Neural cell (in vitro differentiated cells): ENCODE measurements at regions not wholly inside any gene's neighbourhood (a gene's known extent, or its start where the extent isn't known, plus 50 kb on each side); places are given as distances from the start of the nearest gene placed in this dataset.

Experiments used
- EP300 ChIP-seq: fragments of 450-650 bp; conservative IDR thresholded peaks from 2 replicates; pipeline ENCODE4 v1.6.1; 2014; ENCODE audit warnings: antibody characterized with exemption, mild to moderate bottlenecking, moderate library complexity; ENCODE audit not compliant: poor library complexity, severe bottlenecking
- POLR2AphosphoS5 ChIP-seq: IDR thresholded peaks from 2 replicates; pipeline ENCODE4 v1.6.1; 2012
- TF ChIP-seq, protein P1 (sequence below): fragments of 450-650 bp; IDR thresholded peaks from 2 replicates; pipeline ENCODE4 v1.5.1; 2014; ENCODE audit warnings: antibody characterized with exemption, mild to moderate bottlenecking, moderate library complexity; ENCODE audit not compliant: poor library complexity, severe bottlenecking
- TF ChIP-seq, protein P2 (sequence below): IDR thresholded peaks from 2 replicates; pipeline ENCODE4 v1.6.1; 2012; ENCODE audit warnings: borderline replicate concordance

DNA sequence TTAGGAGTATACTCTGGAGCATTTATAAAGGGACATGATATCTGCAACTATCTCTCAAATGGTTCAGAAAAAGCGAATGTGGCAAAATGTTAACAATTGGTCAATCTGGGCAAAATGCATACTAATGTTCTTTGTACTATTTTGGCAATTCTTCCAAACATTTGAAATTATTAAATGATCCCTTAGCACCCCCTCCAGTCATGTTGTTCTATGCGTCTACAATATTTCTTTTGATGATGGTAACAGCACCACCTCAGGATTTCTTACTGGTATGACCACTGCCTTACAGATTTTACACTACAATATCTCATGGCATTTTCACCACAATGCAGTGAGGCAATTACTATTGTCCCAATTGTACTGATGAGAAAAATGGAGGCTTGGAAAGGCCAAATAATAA, 52.9 kb upstream of the TRIO start:
- TF ChIP-seq, protein P1, sequence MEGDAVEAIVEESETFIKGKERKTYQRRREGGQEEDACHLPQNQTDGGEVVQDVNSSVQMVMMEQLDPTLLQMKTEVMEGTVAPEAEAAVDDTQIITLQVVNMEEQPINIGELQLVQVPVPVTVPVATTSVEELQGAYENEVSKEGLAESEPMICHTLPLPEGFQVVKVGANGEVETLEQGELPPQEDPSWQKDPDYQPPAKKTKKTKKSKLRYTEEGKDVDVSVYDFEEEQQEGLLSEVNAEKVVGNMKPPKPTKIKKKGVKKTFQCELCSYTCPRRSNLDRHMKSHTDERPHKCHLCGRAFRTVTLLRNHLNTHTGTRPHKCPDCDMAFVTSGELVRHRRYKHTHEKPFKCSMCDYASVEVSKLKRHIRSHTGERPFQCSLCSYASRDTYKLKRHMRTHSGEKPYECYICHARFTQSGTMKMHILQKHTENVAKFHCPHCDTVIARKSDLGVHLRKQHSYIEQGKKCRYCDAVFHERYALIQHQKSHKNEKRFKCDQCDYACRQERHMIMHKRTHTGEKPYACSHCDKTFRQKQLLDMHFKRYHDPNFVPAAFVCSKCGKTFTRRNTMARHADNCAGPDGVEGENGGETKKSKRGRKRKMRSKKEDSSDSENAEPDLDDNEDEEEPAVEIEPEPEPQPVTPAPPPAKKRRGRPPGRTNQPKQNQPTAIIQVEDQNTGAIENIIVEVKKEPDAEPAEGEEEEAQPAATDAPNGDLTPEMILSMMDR: no peak
- no peak for TF ChIP-seq POLR2AphosphoS5
- TF ChIP-seq, protein P2, sequence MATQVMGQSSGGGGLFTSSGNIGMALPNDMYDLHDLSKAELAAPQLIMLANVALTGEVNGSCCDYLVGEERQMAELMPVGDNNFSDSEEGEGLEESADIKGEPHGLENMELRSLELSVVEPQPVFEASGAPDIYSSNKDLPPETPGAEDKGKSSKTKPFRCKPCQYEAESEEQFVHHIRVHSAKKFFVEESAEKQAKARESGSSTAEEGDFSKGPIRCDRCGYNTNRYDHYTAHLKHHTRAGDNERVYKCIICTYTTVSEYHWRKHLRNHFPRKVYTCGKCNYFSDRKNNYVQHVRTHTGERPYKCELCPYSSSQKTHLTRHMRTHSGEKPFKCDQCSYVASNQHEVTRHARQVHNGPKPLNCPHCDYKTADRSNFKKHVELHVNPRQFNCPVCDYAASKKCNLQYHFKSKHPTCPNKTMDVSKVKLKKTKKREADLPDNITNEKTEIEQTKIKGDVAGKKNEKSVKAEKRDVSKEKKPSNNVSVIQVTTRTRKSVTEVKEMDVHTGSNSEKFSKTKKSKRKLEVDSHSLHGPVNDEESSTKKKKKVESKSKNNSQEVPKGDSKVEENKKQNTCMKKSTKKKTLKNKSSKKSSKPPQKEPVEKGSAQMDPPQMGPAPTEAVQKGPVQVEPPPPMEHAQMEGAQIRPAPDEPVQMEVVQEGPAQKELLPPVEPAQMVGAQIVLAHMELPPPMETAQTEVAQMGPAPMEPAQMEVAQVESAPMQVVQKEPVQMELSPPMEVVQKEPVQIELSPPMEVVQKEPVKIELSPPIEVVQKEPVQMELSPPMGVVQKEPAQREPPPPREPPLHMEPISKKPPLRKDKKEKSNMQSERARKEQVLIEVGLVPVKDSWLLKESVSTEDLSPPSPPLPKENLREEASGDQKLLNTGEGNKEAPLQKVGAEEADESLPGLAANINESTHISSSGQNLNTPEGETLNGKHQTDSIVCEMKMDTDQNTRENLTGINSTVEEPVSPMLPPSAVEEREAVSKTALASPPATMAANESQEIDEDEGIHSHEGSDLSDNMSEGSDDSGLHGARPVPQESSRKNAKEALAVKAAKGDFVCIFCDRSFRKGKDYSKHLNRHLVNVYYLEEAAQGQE: no peak
- no peak for TF ChIP-seq EP300
